GM12878 (cell line): ENCODE measurements at regions not wholly inside any gene's neighbourhood (a gene's known extent, or its start where the extent isn't known, plus 50 kb on each side); places are given as distances from the start of the nearest gene placed in this dataset.
"Not testable (repeated sequence)": the region's sequence is repeated elsewhere in the genome, so short reads cannot be mapped to it uniquely, and the experiment has no call there.

Source experiments
- ATAC-seq: fragments of 200-7000 bp; cut with Tn5 transposase; 3 replicates; pipeline ENCODE4 v1.9.1; 2020; ENCODE audit warnings: mild to moderate bottlenecking, moderate library complexity
- BruUV-seq: library from RNA; stranded (reverse); fragments of 400-500 nt; replicated peaks from 2 replicates; lab custom pipeline; 2021; lab: Mats Ljungman, UMichigan
- CTCF ChIA-PET: fragments of 300-600 bp; sonication (Branson Sonifier 250); formaldehyde crosslinking; extraction: SDS; loops from one replicate; lab custom pipeline; 2021; ENCODE audit warnings: inconsistent platforms; lab: Yijun Ruan, JAX
- POLR2A ChIA-PET: fragments of 350-600 bp; formaldehyde crosslinking; extraction: SDS; loops from one replicate; lab custom pipeline; 2021; ENCODE audit warnings: inconsistent platforms; lab: Charles Lee
- RAD21 ChIA-PET: fragments of 300-600 bp; sonication (Branson Sonifier 250); formaldehyde crosslinking; loops from one replicate; lab custom pipeline; 2023; ENCODE audit warnings: antibody characterized with exemption; ENCODE audit not compliant: unreplicated experiment; lab: Charles Lee
- SMC1A ChIA-PET: fragments of 300-600 bp; sonication (Branson Sonifier 250); formaldehyde crosslinking; loops from one replicate; lab custom pipeline; 2023; ENCODE audit not compliant: unreplicated experiment, uncharacterized antibody; lab: Charles Lee
- DNase-seq: peaks from one replicate; pipeline ENCODE4 v3.0.0-alpha.2; 2011; ENCODE audit warnings: low read depth, low spot score
- FAIRE-seq: peaks from 3 replicates; lab custom pipeline; 2011; peaks lifted over from hg19 to GRCh38; lab: Jason Lieb, UNC
- H2AFZ ChIP-seq: 2 replicates; pipeline ENCODE4 v1.6.0; 2011; ENCODE audit warnings: low read depth, low read length, control low read depth; ENCODE audit not compliant: control insufficient read depth
- H3K27ac ChIP-seq: 2 replicates; pipeline ENCODE4 v1.5.1; 2011; ENCODE audit warnings: control low read depth; ENCODE audit not compliant: control insufficient read depth, insufficient read depth
- H3K27me3 ChIP-seq, 2 experiments: replicated peaks in 1 of 2; 2 replicates each; pipeline versions ENCODE4 v1.6.0 to v1.6.1; 2011; ENCODE audit warnings: low read length in 1 of 2; ENCODE audit not compliant: control insufficient read depth in 2 of 2, insufficient read depth in 2 of 2
- H3K36me3 ChIP-seq, 2 experiments: 2 replicates each; pipeline ENCODE4 v1.5.1; 2011; ENCODE audit warnings: low read length in 1 of 2; ENCODE audit not compliant: control insufficient read depth in 2 of 2, insufficient read depth in 2 of 2
- H3K4me1 ChIP-seq: 2 replicates; pipeline ENCODE4 v1.6.1; 2011; ENCODE audit warnings: mild to moderate bottlenecking, low read length, moderate library complexity, mixed read lengths; ENCODE audit not compliant: control insufficient read depth, insufficient read depth
- H3K4me2 ChIP-seq: 2 replicates; pipeline ENCODE4 v1.6.0; 2011; ENCODE audit warnings: control low read depth; ENCODE audit not compliant: control insufficient read depth, insufficient read depth
- H3K4me3 ChIP-seq: fragments of 200-600 bp; sonication (generic); 2 replicates; pipeline ENCODE4 v1.5.1; 2016
- H3K79me2 ChIP-seq: 2 replicates; pipeline ENCODE4 v1.6.0; 2011; ENCODE audit warnings: low read length; ENCODE audit not compliant: control insufficient read depth, insufficient read depth
- H3K9ac ChIP-seq: 2 replicates; pipeline ENCODE4 v1.8.0; 2011; ENCODE audit warnings: low read length, control low read depth, mixed read lengths; ENCODE audit not compliant: control insufficient read depth, insufficient read depth
- H3K9me3 ChIP-seq: replicated peaks from 3 replicates; pipeline ENCODE4 v1.5.1; 2011; ENCODE audit warnings: mild to moderate bottlenecking, low read length; ENCODE audit not compliant: control insufficient read depth, insufficient read depth
- H4K20me1 ChIP-seq: 2 replicates; pipeline ENCODE4 v1.6.0; 2011; ENCODE audit not compliant: control insufficient read depth, insufficient read depth
- HDAC6 ChIP-seq: fragments of 200-600 bp; sonication (generic); IDR thresholded peaks from one replicate; pipeline ENCODE4 v1.8.0; 2017; ENCODE audit warnings: antibody characterized with exemption; ENCODE audit not compliant: unreplicated experiment
- NFYA ChIP-seq: IDR thresholded peaks from 2 replicates; pipeline ENCODE4 v1.6.1; 2011; ENCODE audit warnings: low read depth, mild to moderate bottlenecking, low read length, improper control_type of control experiment, borderline replicate concordance
- POLR2AphosphoS2 ChIP-seq: IDR thresholded peaks from 2 replicates; pipeline ENCODE4 v1.6.1; 2011; ENCODE audit warnings: low read depth, mild to moderate bottlenecking, low read length, improper control_type of control experiment, moderate library complexity
- ZBTB11 ChIP-seq: fragments of 450-650 bp; formaldehyde crosslinking; IDR thresholded peaks from 2 replicates; pipeline ENCODE4 v1.5.0; 2022; ENCODE audit warnings: mild to moderate bottlenecking, missing genetic modification characterization
- WGBS: methylation state at CpG from one replicate; pipeline ENCODE4 v1.1.6; 2016; ENCODE audit warnings: low lambda C conversion rate; ENCODE audit not compliant: insufficient replicate concordance, insufficient coverage; ENCODE audit errors: missing lambda C conversion rate; 5-methylcytosine and 5-hydroxymethylcytosine counted together
- in situ Hi-C: fragments of 300-500 bp; cut with MboI; formaldehyde crosslinking; loops from 9 replicates; pipeline ENCODE4 v1.14.3; 2018; ENCODE audit warnings: mixed read lengths
- intact Hi-C: fragments of 100-400 bp; cut with micrococcal nuclease; formaldehyde crosslinking; loops from one replicate; pipeline ENCODE4 v1.14.2; 2022; ENCODE audit not compliant: unreplicated experiment

GRCh38 chr2:150325656-150326314 lies 161.7 kb downstream of the RND3 start:
- WGBS, result 20% methylated on average over 6 of the region's 6 CpGs

GRCh38 chr2:150323071-150323470 lies 164.4 kb downstream of the RND3 start:
- DNase-seq, H3K9me3 ChIP-seq, BruUV-seq, H2AFZ ChIP-seq, H3K4me1 ChIP-seq, H4K20me1 ChIP-seq, H3K27ac ChIP-seq, ATAC-seq, H3K4me3 ChIP-seq, H3K27me3 ChIP-seq, intact Hi-C loops, SMC1A ChIA-PET, H3K9ac ChIP-seq, H3K4me2 ChIP-seq, H3K36me3 ChIP-seq, RAD21 ChIA-PET, POLR2A ChIA-PET, FAIRE-seq, in situ Hi-C loops, H3K79me2 ChIP-seq: not testable (repeated sequence)
- CTCF ChIA-PET, result interaction anchor here (1.0 kb wide), 1 partner anchor 17 kb away, joined by 4 read pairs; no protein-coding TSS in a partner anchor

More at GRCh38 chr2:150325656-150326314, 161.7 kb downstream of the RND3 start:
- ATAC-seq, result no peak
- no peaks in the 10 kb centered on the region for H3K9me3 ChIP-seq
- no peaks in the 10 kb centered on the region for H3K36me3 ChIP-seq
- no TSS peak for BruUV-seq
- H4K20me1 ChIP-seq, result no peaks in the 10 kb centered on the region
- H3K4me3 ChIP-seq, result no peak overlapping the region
- no peak for FAIRE-seq
- ChIA-PET POLR2A (no interaction called here), CTCF (interaction anchor here (0.6 kb wide), 2 partner anchors 668 to 908 kb away, joined by 3 read pairs; no protein-coding TSS in a partner anchor), SMC1A (no interaction called here), RAD21 (no interaction called here)
- H3K27me3 ChIP-seq, result no peaks in the 10 kb centered on the region
- H3K4me2 ChIP-seq, result no peak overlapping the region
- no peaks in the 10 kb centered on the region for H3K79me2 ChIP-seq
- H3K27ac ChIP-seq, result no peak overlapping the region
- in situ Hi-C loops (no loop called here), intact Hi-C loops (no loop called here)
- TF ChIP-seq ZBTB11 (CRISPR knock-in tag) (no peak), POLR2AphosphoS2 (no peak), HDAC6 (no peak), NFYA (no peak)
- H2AFZ ChIP-seq, result no peak overlapping the region
- DNase-seq, result no peak
- no peaks in the 10 kb centered on the region for H3K4me1 ChIP-seq
- H3K9ac ChIP-seq, result no peak overlapping the region
